ENCODE measurements at regions not wholly inside any gene's neighbourhood (a gene's known extent, or its start where the extent isn't known, plus 50 kb on each side); places are given as distances from the start of the nearest gene placed in this dataset.
"Not testable (repeated sequence)": the region's sequence is repeated elsewhere in the genome, so short reads cannot be mapped to it uniquely, and the experiment has no call there.

- 59 to 74% methylated on average over 2 of the region's 2 CpGs for WGBS, 2 donors
- H3K4me1 ChIP-seq: no peaks in the 10 kb centered on the region
- intact Hi-C loops (cut with DNase I): no loop called here
- no peak overlapping the region for H3K4me3 ChIP-seq (replicated peaks in 1 of 3)
- no peak for DNase-seq
- no peaks in the 10 kb centered on the region for H3K9me3 ChIP-seq
- TF ChIP-seq POLR2A (IDR thresholded peaks at IDR 0.05): no peak
- no peak overlapping the region for H3K27ac ChIP-seq
- H3K36me3 ChIP-seq: no peaks in the 10 kb centered on the region
- no peaks in the 10 kb centered on the region for H3K27me3 ChIP-seq
These were observed 106.1 kb upstream of the GMNC start for GRCh38 chr3:190968616-190969015.

- peak in 1 of 2 donors; percentile 5 for DNase-seq
- H3K27me3 ChIP-seq; H3K4me1 ChIP-seq; intact Hi-C loops (cut with DNase I); H3K27ac ChIP-seq; H3K4me3 ChIP-seq (replicated peaks in 1 of 3); H3K9me3 ChIP-seq; H3K36me3 ChIP-seq: not testable (repeated sequence)
- WGBS, 2 donors: 42 to 50% methylated on average over 17 of the region's 20 CpGs
These were observed 102.4 kb upstream of the GMNC start for GRCh38 chr3:190964931-190965330.

- H3K27me3 ChIP-seq: no peaks in the 10 kb centered on the region
- TF ChIP-seq CTCF (IDR thresholded peaks at IDR 0.05) (no peak), POLR2A (IDR thresholded peaks at IDR 0.05) (no peak)
- H3K36me3 ChIP-seq: no peaks in the 10 kb centered on the region
- H3K4me3 ChIP-seq (replicated peaks in 1 of 3): no peak overlapping the region
- H3K4me1 ChIP-seq: no peaks in the 10 kb centered on the region
- no peaks in the 10 kb centered on the region for H3K9me3 ChIP-seq
- no peak overlapping the region for H3K27ac ChIP-seq
- intact Hi-C loops (cut with DNase I): no loop called here
- DNase-seq: no peak
- WGBS, 2 donors: 40 to 83% methylated on average over 1 of the region's 1 CpG
These were observed 96.6 kb upstream of the GMNC start for GRCh38 chr3:190959077-190959476.

GRCh38 chr3:190941694-190942260 lies 79.3 kb upstream of the GMNC start:
- no peaks in the 10 kb centered on the region for H3K36me3 ChIP-seq
- H3K27me3 ChIP-seq: no peaks in the 10 kb centered on the region
- no peak for DNase-seq
- no peak overlapping the region for H3K27ac ChIP-seq
- H3K4me1 ChIP-seq: no peaks in the 10 kb centered on the region
- H3K4me3 ChIP-seq (replicated peaks in 1 of 3): no peak overlapping the region
- intact Hi-C loops (cut with DNase I): no loop called here
- no peaks in the 10 kb centered on the region for H3K9me3 ChIP-seq
- WGBS, 2 donors: 48 to 57% methylated on average over 5 of the region's 5 CpGs
- TF ChIP-seq POLR2A (IDR thresholded peaks at IDR 0.05) (no peak), CTCF (IDR thresholded peaks at IDR 0.05) (no peak)

GRCh38 chr3:190934616-190935015 lies 72.1 kb upstream of the GMNC start:
- H3K27ac ChIP-seq; H3K4me3 ChIP-seq (replicated peaks in 1 of 3); intact Hi-C loops (cut with DNase I); DNase-seq; H3K4me1 ChIP-seq; H3K36me3 ChIP-seq; H3K27me3 ChIP-seq; H3K9me3 ChIP-seq: not testable (repeated sequence)
- WGBS, 2 donors: 42 to 90% methylated on average over 5 to 9 of the region's 9 CpGs

GRCh38 chr3:190926619-190927018 lies 64.1 kb upstream of the GMNC start:
- H3K36me3 ChIP-seq: no peaks in the 10 kb centered on the region
- no peak for DNase-seq
- intact Hi-C loops (cut with DNase I): no loop called here
- no peaks in the 10 kb centered on the region for H3K4me1 ChIP-seq
- no peak overlapping the region for H3K4me3 ChIP-seq (replicated peaks in 1 of 3)
- no peak overlapping the region for H3K27ac ChIP-seq
- H3K27me3 ChIP-seq: no peaks in the 10 kb centered on the region
- no peaks in the 10 kb centered on the region for H3K9me3 ChIP-seq
- TF ChIP-seq CTCF (IDR thresholded peaks at IDR 0.05) (no peak), POLR2A (IDR thresholded peaks at IDR 0.05) (no peak)
- 90 to 96% methylated on average over 3 of the region's 3 CpGs for WGBS, 2 donors

GRCh38 chr3:190912736-190913135 lies 50.2 kb upstream of the GMNC start:
- intact Hi-C loops (cut with DNase I): no loop called here
- H3K4me1 ChIP-seq: no peaks in the 10 kb centered on the region

More at GRCh38 chr3:190912736-190913135, 50.2 kb upstream of the GMNC start:
- no peak for DNase-seq
- no peak overlapping the region for H3K27ac ChIP-seq
- no peaks in the 10 kb centered on the region for H3K36me3 ChIP-seq
- WGBS, 2 donors: 59 to 61% methylated on average over 5 of the region's 5 CpGs
- H3K4me3 ChIP-seq (replicated peaks in 1 of 3): no peak overlapping the region
- TF ChIP-seq CTCF (IDR thresholded peaks at IDR 0.05): no peak
- no peak for TF ChIP-seq POLR2A (IDR thresholded peaks at IDR 0.05)
- H3K9me3 ChIP-seq: no peaks in the 10 kb centered on the region
- no peaks in the 10 kb centered on the region for H3K27me3 ChIP-seq

Measured in thyroid gland (tissue), 4 donors.